Heart left ventricle (tissue), 16 donors: ENCODE measurements at regions not wholly inside any gene's neighbourhood (a gene's known extent, or its start where the extent isn't known, plus 50 kb on each side); places are given as distances from the start of the nearest gene placed in this dataset.

ENCODE experiments used
- ATAC-seq, 4 donors: fragments of 200-7000 bp; cut with Tn5 transposase; one replicate each; pipeline ENCODE4 v1.9.1; 2020 to 2022; ENCODE audit warnings: moderate library complexity in 4 of 4, mild to moderate bottlenecking in 3 of 4, moderate number of reproducible peaks in 1 of 4
- DNase-seq, 5 donors: peaks; one replicate each; pipeline ENCODE4 v3.0.0-alpha.2; 2020
- H3K27ac ChIP-seq, 12 donors: fragments of 200-600 bp; sonication (generic) in 4 of 12; one replicate each; pipeline versions ENCODE4 v1.5.0 to v1.8.0; 2016 to 2022; ENCODE audit warnings: mild to moderate bottlenecking in 2 of 12
- H3K27me3 ChIP-seq, 9 donors: fragments of 200-600 bp; sonication (generic) in 2 of 9; one replicate each; pipeline versions ENCODE4 v1.5.1 to v1.8.0; 2016 to 2022; ENCODE audit warnings: mild to moderate bottlenecking in 3 of 9
- H3K36me3 ChIP-seq, 9 donors: fragments of 200-600 bp; sonication (generic) in 2 of 9; one replicate each; pipeline versions ENCODE4 v1.5.0 to v1.8.0; 2018 to 2022; ENCODE audit warnings: mild to moderate bottlenecking in 2 of 9
- H3K4me1 ChIP-seq, 12 donors: fragments of 200-600 bp; sonication (generic) in 4 of 12; one replicate each; pipeline versions ENCODE4 v1.5.0 to v1.8.0; 2016 to 2022; ENCODE audit warnings: mild to moderate bottlenecking in 3 of 12
- H3K4me3 ChIP-seq, 12 donors: fragments of 200-600 bp; sonication (generic) in 4 of 12; one replicate each; pipeline versions ENCODE4 v1.5.0 to v1.8.0; 2017 to 2022; ENCODE audit warnings: mild to moderate bottlenecking in 9 of 12, moderate library complexity in 4 of 12
- H3K9me3 ChIP-seq, 12 donors: fragments of 200-600 bp; sonication (generic) in 4 of 12; one replicate each; pipeline versions ENCODE4 v1.5.0 to v1.8.0; 2016 to 2022; ENCODE audit warnings: mild to moderate bottlenecking in 1 of 12
- POLR2A ChIP-seq, 2 donors: fragments of 450-650 bp; IDR thresholded peaks; one replicate each; pipeline ENCODE4 v1.6.1; 2017; ENCODE audit warnings: antibody characterized with exemption in 2 of 2, mild to moderate bottlenecking in 2 of 2, moderate library complexity in 2 of 2
- WGBS, 4 donors: extraction: QIAGEN DNeasy Blood & Tissue Kit in 2 of 4; methylation state at CpG; one replicate each; pipeline versions ENCODE4 v1.1.5 to v1.1.7; 2013 to 2018; 5-methylcytosine and 5-hydroxymethylcytosine counted together
- intact Hi-C, 10 donors: fragments of 100-400 bp; cut with DNase I; formaldehyde crosslinking; loops; one replicate each; pipeline versions ENCODE4 v1.11.1 to v1.14.2; 2022
- TF ChIP-seq, protein P1 (sequence below), 12 donors: fragments of 200-600 bp; sonication (generic) in 4 of 12; IDR thresholded peaks; one replicate each; pipeline versions ENCODE4 v1.5.0 to v1.8.0; 2018 to 2022; ENCODE audit warnings: antibody characterized with exemption in 12 of 12, mild to moderate bottlenecking in 5 of 12
- donor health status: ischemic (EF 13 %, LVEDD 7.1; RV severe dilation, severe dysfunction).
- donor health status: healthy with polysubstance abuse.
- donor health status: DM: no; HTN: yes; CAD: no.
- donor health status: DM: no; HTN: no; CAD: no.
- donor health status: ischemic (EF 25% LVEDD 6.9; RV normal size, moderate dysfunction).
- donor health status: ischemic (EF 25% LVEDD 5.7; RV mildly dilated, moderate dysfunction).
- donor health status: healthy.
- donor health status: DM: yes; HTN: yes; CAD: no.
- donor health status: ischemic (EF 35%, LVEDD 5.7; RV mildly dilated, moderate dysfunction).
- donor health status: nonischemic (EF 11% LVEDD 7.7; RV severe dilation, severe dysfunction).
- donor health status: DM: yes; HTN: yes; CAD: no.
- donor health status: PGD.
- donor health status: ischemic (EF 29% LVEDD 5.4; RV normal size, mild dysfunction).
- donor health status: nonischemic (EF 23%, LVEDD 6.1; RV moderate dilation, normal function).

DNA sequence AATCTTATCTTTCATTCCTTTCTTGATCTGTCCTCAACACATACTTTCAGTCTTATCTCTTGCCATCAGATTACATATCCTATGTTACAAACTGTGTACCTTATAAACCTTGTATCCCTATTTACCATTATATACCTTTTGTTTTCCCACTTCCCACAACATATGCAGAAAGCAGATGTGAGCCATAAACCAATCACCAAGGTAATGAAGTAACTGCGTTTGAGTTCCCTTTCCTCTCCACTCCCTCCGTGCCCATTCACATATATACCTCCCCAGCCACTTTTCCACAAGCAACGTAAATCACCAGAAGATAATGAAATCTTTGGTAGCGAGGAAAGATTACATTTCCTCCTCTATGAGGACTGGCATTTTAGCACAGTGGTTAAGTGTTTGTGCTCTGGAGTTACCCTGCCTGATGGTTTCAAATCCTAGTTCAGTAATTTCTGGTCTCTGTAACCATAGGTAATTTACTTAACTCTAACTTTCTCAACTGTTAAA lies 55.5 kb upstream of the PHF14 start:
- intact Hi-C loops: no loop called here
- TF ChIP-seq, protein P1, sequence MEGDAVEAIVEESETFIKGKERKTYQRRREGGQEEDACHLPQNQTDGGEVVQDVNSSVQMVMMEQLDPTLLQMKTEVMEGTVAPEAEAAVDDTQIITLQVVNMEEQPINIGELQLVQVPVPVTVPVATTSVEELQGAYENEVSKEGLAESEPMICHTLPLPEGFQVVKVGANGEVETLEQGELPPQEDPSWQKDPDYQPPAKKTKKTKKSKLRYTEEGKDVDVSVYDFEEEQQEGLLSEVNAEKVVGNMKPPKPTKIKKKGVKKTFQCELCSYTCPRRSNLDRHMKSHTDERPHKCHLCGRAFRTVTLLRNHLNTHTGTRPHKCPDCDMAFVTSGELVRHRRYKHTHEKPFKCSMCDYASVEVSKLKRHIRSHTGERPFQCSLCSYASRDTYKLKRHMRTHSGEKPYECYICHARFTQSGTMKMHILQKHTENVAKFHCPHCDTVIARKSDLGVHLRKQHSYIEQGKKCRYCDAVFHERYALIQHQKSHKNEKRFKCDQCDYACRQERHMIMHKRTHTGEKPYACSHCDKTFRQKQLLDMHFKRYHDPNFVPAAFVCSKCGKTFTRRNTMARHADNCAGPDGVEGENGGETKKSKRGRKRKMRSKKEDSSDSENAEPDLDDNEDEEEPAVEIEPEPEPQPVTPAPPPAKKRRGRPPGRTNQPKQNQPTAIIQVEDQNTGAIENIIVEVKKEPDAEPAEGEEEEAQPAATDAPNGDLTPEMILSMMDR (IDR thresholded peaks at IDR 0.05): no peak
- TF ChIP-seq POLR2A (IDR thresholded peaks at IDR 0.05): no peak
- no peak for DNase-seq
- H3K36me3 ChIP-seq: no peaks in the 10 kb centered on the region
- peaks cover 0 to 6% (median 0%) of the 10 kb centered on the region in 12 donors for H3K4me1 ChIP-seq
- no peak overlapping the region for H3K27ac ChIP-seq
- no peak overlapping the region for H3K4me3 ChIP-seq
- 52 to 60% (median 56%) methylated on average over 4 of the region's 4 CpGs for WGBS, 4 donors
- H3K9me3 ChIP-seq: no peaks in the 10 kb centered on the region
- no peaks in the 10 kb centered on the region for H3K27me3 ChIP-seq
- ATAC-seq: no peak

DNA sequence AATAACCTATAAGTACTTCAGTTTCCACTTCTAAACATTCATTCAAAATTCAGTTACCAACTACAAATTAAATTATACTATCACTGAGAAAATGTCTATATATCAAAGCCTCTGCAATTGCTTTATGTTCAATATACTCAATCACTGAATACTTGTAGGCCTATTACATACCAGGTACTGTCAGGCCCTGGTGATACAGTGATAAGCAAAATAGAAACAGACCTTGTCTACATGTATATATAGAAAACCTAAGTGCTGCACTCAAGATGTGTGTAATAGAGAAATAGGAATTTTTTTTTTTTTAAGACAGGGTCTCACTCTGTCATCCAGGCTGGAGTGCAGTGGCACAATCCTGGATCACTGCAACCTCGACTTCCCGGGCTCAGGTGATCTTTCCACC lies 53.7 kb upstream of the PHF14 start:
- no peaks in the 10 kb centered on the region for H3K27me3 ChIP-seq
- DNase-seq (no peak), ATAC-seq (no peak)
- no peaks in the 10 kb centered on the region for H3K36me3 ChIP-seq
- H3K4me1 ChIP-seq: peaks cover 0 to 6% (median 0%) of the 10 kb centered on the region in 12 donors
- H3K4me3 ChIP-seq: no peak overlapping the region
- intact Hi-C loops: no loop called here
- no peak for TF ChIP-seq POLR2A (IDR thresholded peaks at IDR 0.05)
- TF ChIP-seq, protein P1 (IDR thresholded peaks at IDR 0.05): no peak
- no peak overlapping the region for H3K27ac ChIP-seq
- 64 to 84% (median 68%) methylated on average over 2 of the region's 2 CpGs for WGBS, 4 donors
- H3K9me3 ChIP-seq: no peaks in the 10 kb centered on the region
